ENCODE measurements at regions not wholly inside any gene's neighbourhood (a gene's known extent, or its start where the extent isn't known, plus 50 kb on each side); places are given as distances from the start of the nearest gene placed in this dataset.

GRCh38 chr5:68673106-68673822 lies 420.6 kb upstream of the SLC30A5 start:
- no peak overlapping the region for H3K27ac ChIP-seq (ENCODE audit: extremely low read depth, low read depth, low read length)
- H3K9me3 ChIP-seq (ENCODE audit: control insufficient read depth, insufficient read depth, low read depth, low read length), result no peaks in the 10 kb centered on the region
- ChIA-PET POLR2A (no interaction called here), CTCF (interaction anchor here (1.0 kb wide), 1 partner anchor 387 kb away, joined by 3 read pairs; no protein-coding TSS in a partner anchor)
- peaks cover 5% of the 10 kb centered on the region for H3K4me1 ChIP-seq (ENCODE audit: control insufficient read depth, insufficient read depth, low read length)
- no peak for TF ChIP-seq ZNF510 (tag by site-specific recombination; IDR thresholded peaks at IDR 0.05; ENCODE audit: insufficient replicate concordance)
- TF ChIP-seq ZNF362 (tag by site-specific recombination; IDR thresholded peaks at IDR 0.05), result no peak
- no peak for TF ChIP-seq ZNF169 (tag by site-specific recombination; IDR thresholded peaks at IDR 0.05)
- no peak for TF ChIP-seq GLI4 (tag by site-specific recombination; IDR thresholded peaks at IDR 0.05)
- TF ChIP-seq EGR2 (tag by site-specific recombination; IDR thresholded peaks at IDR 0.05; ENCODE audit: low read depth), result peak; percentile 65; the same call in 1 of the 2 replicates
- peak; percentile 52 for TF ChIP-seq SP7 (tag by site-specific recombination; IDR thresholded peaks at IDR 0.05)
- H3K36me3 ChIP-seq (ENCODE audit: control insufficient read depth in 2 of 2, insufficient read depth in 1 of 2, low read length in 2 of 2), result no peaks in the 10 kb centered on the region
- no peak overlapping the region for H3K4me3 ChIP-seq (ENCODE audit: low read depth, low read length)

GRCh38 chr5:68673823-68674180 lies 420.0 kb upstream of the SLC30A5 start:
- POLR2A ChIA-PET, result no interaction called here
- Histone ChIP-seq H3K4me1 (ENCODE audit: control insufficient read depth, insufficient read depth, low read length) (peaks cover 5% of the 10 kb centered on the region), H3K27ac (ENCODE audit: extremely low read depth, low read depth, low read length) (no peak overlapping the region), H3K4me3 (ENCODE audit: low read depth, low read length) (no peak overlapping the region), H3K36me3 (ENCODE audit: control insufficient read depth in 2 of 2, insufficient read depth in 1 of 2, low read length in 2 of 2) (no peaks in the 10 kb centered on the region), H3K9me3 (ENCODE audit: control insufficient read depth, insufficient read depth, low read depth, low read length) (no peaks in the 10 kb centered on the region)
- TF ChIP-seq ZNF701 (tag by site-specific recombination; IDR thresholded peaks at IDR 0.05) (no peak), ZNF404 (tag by site-specific recombination; IDR thresholded peaks at IDR 0.05) (no peak), ZSCAN30 (tag by site-specific recombination; IDR thresholded peaks at IDR 0.05) (no peak), ZSCAN16 (tag by site-specific recombination; IDR thresholded peaks at IDR 0.05) (no peak), ZNF560 (tag by site-specific recombination; IDR thresholded peaks at IDR 0.05; ENCODE audit: borderline replicate concordance) (no peak), IKZF3 (tag by site-specific recombination; IDR thresholded peaks at IDR 0.05) (no peak), ZNF121 (tag by site-specific recombination; IDR thresholded peaks at IDR 0.05) (no peak), ZNF510 (tag by site-specific recombination; IDR thresholded peaks at IDR 0.05; ENCODE audit: insufficient replicate concordance) (no peak), ZNF202 (tag by site-specific recombination; IDR thresholded peaks at IDR 0.05; ENCODE audit: borderline replicate concordance) (no peak), ZBTB20 (tag by site-specific recombination; IDR thresholded peaks at IDR 0.05) (no peak), ZNF24 (tag by site-specific recombination; IDR thresholded peaks at IDR 0.05) (no peak), BCL6B (tag by site-specific recombination; IDR thresholded peaks at IDR 0.05) (no peak)
- CTCF ChIA-PET, result interaction anchor here (1.0 kb wide), 1 partner anchor 388 kb away, joined by 3 read pairs; no protein-coding TSS in a partner anchor

- POLR2A ChIA-PET, result no interaction called here
- Histone ChIP-seq H3K4me1 (ENCODE audit: control insufficient read depth, insufficient read depth, low read length) (no peaks in the 10 kb centered on the region), H3K27ac (ENCODE audit: extremely low read depth, low read depth, low read length) (no peak overlapping the region), H3K36me3 (ENCODE audit: control insufficient read depth in 2 of 2, insufficient read depth in 1 of 2, low read length in 2 of 2) (no peaks in the 10 kb centered on the region), H3K4me3 (ENCODE audit: low read depth, low read length) (no peak overlapping the region), H3K9me3 (ENCODE audit: control insufficient read depth, insufficient read depth, low read depth, low read length) (no peaks in the 10 kb centered on the region)
- TF ChIP-seq ZNF473 (tag by site-specific recombination; IDR thresholded peaks at IDR 0.05) (no peak), PRDM4 (tag by site-specific recombination; IDR thresholded peaks at IDR 0.05) (no peak), ZBTB17 (tag by site-specific recombination; IDR thresholded peaks at IDR 0.05) (no peak), ZNF311 (tag by site-specific recombination; IDR thresholded peaks at IDR 0.05; ENCODE audit: borderline replicate concordance) (no peak), YY2 (tag by site-specific recombination; IDR thresholded peaks at IDR 0.05) (no peak), AEBP2 (tag by site-specific recombination; IDR thresholded peaks at IDR 0.05; ENCODE audit: borderline replicate concordance) (no peak), SETDB1 (IDR thresholded peaks at IDR 0.05; ENCODE audit: insufficient read length, low read length) (no peak)
- CTCF ChIA-PET, result no interaction called here
These were observed 414.8 kb upstream of the SLC30A5 start for GRCh38 chr5:68679041-68679440.
